SK-N-SH (cell line): ENCODE measurements at regions not wholly inside any gene's neighbourhood (a gene's known extent, or its start where the extent isn't known, plus 50 kb on each side); places are given as distances from the start of the nearest gene placed in this dataset.

ENCODE experiments used
- CTCF ChIP-seq: fragments of 200-600 bp; sonication (generic); IDR thresholded peaks from 2 replicates; pipeline ENCODE4 v1.6.1; 2017; ENCODE audit warnings: antibody characterized with exemption, mild to moderate bottlenecking, moderate library complexity
- ELF1 ChIP-seq: IDR thresholded peaks from 2 replicates; pipeline ENCODE4 v1.4.0; 2012
- EZH2phosphoT487 ChIP-seq: fragments of 200-600 bp; sonication (generic); IDR thresholded peaks from 2 replicates; pipeline ENCODE4 v1.6.1; 2017; ENCODE audit warnings: low read depth, mixed run types, mild to moderate bottlenecking, antibody characterized with exemption, moderate library complexity, borderline replicate concordance
- GABPA ChIP-seq: IDR thresholded peaks from 2 replicates; pipeline ENCODE4 v1.4.0; 2012; ENCODE audit warnings: low read depth, mild to moderate bottlenecking
- JUND ChIP-seq: IDR thresholded peaks from 2 replicates; pipeline ENCODE4 v1.4.0; 2012
- MAX ChIP-seq: IDR thresholded peaks from 2 replicates; pipeline ENCODE4 v1.4.0; 2012; ENCODE audit warnings: low read depth
- POLR2AphosphoS5 ChIP-seq: IDR thresholded peaks from 2 replicates; pipeline ENCODE4 v1.6.1; 2012; ENCODE audit warnings: low read depth, low read length
- RAD21 ChIP-seq: IDR thresholded peaks from 2 replicates; pipeline ENCODE4 v1.6.1; 2012; ENCODE audit warnings: mild to moderate bottlenecking, low read length
- SIN3A ChIP-seq: IDR thresholded peaks from 2 replicates; pipeline ENCODE4 v1.6.1; 2012; ENCODE audit warnings: low read depth, mild to moderate bottlenecking, low read length, moderate library complexity, borderline replicate concordance
- SMC3 ChIP-seq: IDR thresholded peaks from 2 replicates; pipeline ENCODE4 v1.6.1; 2012; ENCODE audit warnings: low read depth, low read length, improper control_type of control experiment
- TAF1 ChIP-seq: IDR thresholded peaks from 2 replicates; pipeline ENCODE4 v1.6.1; 2012; ENCODE audit warnings: low read depth, mild to moderate bottlenecking, low read length, moderate library complexity, borderline replicate concordance
- TCF12 ChIP-seq: IDR thresholded peaks from 2 replicates; pipeline ENCODE4 v1.4.0; 2012
- USF2 ChIP-seq: fragments of 150-350 bp; IDR thresholded peaks from 2 replicates; pipeline ENCODE4 v1.6.1; 2017; ENCODE audit warnings: antibody characterized with exemption, low read length, low read depth, borderline replicate concordance
- ZBTB33 ChIP-seq: IDR thresholded peaks from 2 replicates; pipeline ENCODE4 v1.4.0; 2012; ENCODE audit warnings: low read depth, borderline replicate concordance

GRCh38 chr15:23853286-23853685 is 166.2 kb upstream of the NDN start:
- TF ChIP-seq TAF1 (no peak), USF2 (no peak), CTCF (no peak), SIN3A (no peak), POLR2AphosphoS5 (no peak), MAX (no peak), GABPA (no peak), EZH2phosphoT487 (no peak), RAD21 (no peak), JUND (no peak), ELF1 (no peak), ZBTB33 (no peak), TCF12 (no peak), SMC3 (no peak)
